KMS-11 (cell line): ENCODE measurements at regions not wholly inside any gene's neighbourhood (a gene's known extent, or its start where the extent isn't known, plus 50 kb on each side); places are given as distances from the start of the nearest gene placed in this dataset.

Source experiments
- H2AFZ ChIP-seq: fragments of 200-600 bp; sonication (generic); 2 replicates; pipeline ENCODE4 v1.6.1; 2016; ENCODE audit warnings: antibody characterized with exemption, mixed run types, low read depth
- H3K27ac ChIP-seq: fragments of 200-600 bp; sonication (generic); 2 replicates; pipeline ENCODE4 v1.6.1; 2016; ENCODE audit warnings: mild to moderate bottlenecking, mixed run types
- H3K27me3 ChIP-seq: fragments of 200-600 bp; sonication (generic); 2 replicates; pipeline ENCODE4 v1.6.1; 2017; ENCODE audit warnings: mild to moderate bottlenecking, low read depth, mixed run types, moderate library complexity; ENCODE audit not compliant: insufficient read depth
- H3K36me3 ChIP-seq: fragments of 200-600 bp; sonication (generic); 2 replicates; pipeline ENCODE4 v1.6.1; 2017; ENCODE audit warnings: mild to moderate bottlenecking, mixed run types; ENCODE audit not compliant: insufficient read depth
- H3K4me1 ChIP-seq: fragments of 200-600 bp; sonication (generic); 2 replicates; pipeline ENCODE4 v1.6.1; 2016; ENCODE audit warnings: mild to moderate bottlenecking, low read depth, mixed run types; ENCODE audit not compliant: poor library complexity, severe bottlenecking
- H3K4me2 ChIP-seq: fragments of 200-600 bp; sonication (generic); 2 replicates; pipeline ENCODE4 v1.7.0; 2016; ENCODE audit warnings: mild to moderate bottlenecking, mixed run types
- H3K4me3 ChIP-seq: fragments of 200-600 bp; sonication (generic); IDR thresholded peaks from 2 replicates; pipeline ENCODE4 v1.6.1; 2017; ENCODE audit warnings: low read depth, low read length, mixed read lengths; ENCODE audit not compliant: insufficient read depth
- H3K79me2 ChIP-seq: fragments of 200-600 bp; sonication (generic); 2 replicates; pipeline ENCODE4 v1.6.1; 2016; ENCODE audit warnings: low read depth, mixed run types; ENCODE audit not compliant: insufficient read depth
- H3K9ac ChIP-seq: fragments of 200-600 bp; sonication (generic); 2 replicates; pipeline ENCODE4 v1.6.1; 2016; ENCODE audit warnings: mild to moderate bottlenecking, mixed run types
- H4K20me1 ChIP-seq: fragments of 200-600 bp; sonication (generic); 2 replicates; pipeline ENCODE4 v1.6.1; 2016; ENCODE audit warnings: mild to moderate bottlenecking, mixed run types; ENCODE audit not compliant: insufficient read depth
- TF ChIP-seq, protein P1 (sequence below): fragments of 200-600 bp; sonication (generic); conservative IDR thresholded peaks from 2 replicates; pipeline ENCODE4 v1.6.1; 2017; ENCODE audit warnings: low read depth, mild to moderate bottlenecking, antibody characterized with exemption, low read length, moderate library complexity, mixed read lengths

DNA sequence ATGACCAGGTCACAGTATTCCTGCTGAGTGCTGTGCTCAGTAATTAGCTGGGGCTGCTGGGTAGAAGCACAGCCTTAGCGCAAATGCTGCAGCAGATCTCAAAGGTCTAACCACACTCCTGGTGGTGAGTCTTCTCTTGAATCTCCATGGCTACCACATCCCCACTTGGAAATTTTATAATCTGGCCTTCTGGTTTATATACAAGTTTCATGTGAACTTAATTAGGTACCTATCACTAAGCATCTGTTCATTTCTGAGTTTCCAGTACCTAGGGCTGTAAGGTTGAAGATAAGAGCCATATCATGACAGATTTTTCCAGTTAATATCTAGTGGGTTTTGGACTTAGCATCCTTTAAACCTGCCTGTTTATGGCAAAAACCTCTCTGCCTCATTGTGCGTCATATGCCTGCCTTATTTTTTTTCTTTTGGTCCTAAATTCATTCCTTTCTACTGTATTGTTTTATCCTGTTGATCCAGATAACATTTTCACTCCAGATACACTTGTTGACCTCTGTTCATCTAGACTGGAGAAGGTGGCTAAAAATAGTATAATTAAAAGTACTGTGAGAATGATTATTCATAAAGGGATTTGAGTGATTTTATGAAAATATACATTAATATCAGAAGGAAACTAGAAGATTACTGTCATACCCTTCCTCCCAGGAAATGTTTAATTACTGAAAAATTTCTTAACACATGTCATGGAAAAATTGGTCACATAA, 168.4 kb upstream of the THUMPD2 start:
- no peak overlapping the region for H3K4me3 ChIP-seq
- H3K27me3 ChIP-seq = no peaks in the 10 kb centered on the region
- no peaks in the 10 kb centered on the region for H4K20me1 ChIP-seq
- H3K4me2 ChIP-seq = no peak overlapping the region
- H3K79me2 ChIP-seq = no peaks in the 10 kb centered on the region
- no peak overlapping the region for H3K27ac ChIP-seq
- H3K4me1 ChIP-seq = no peaks in the 10 kb centered on the region
- no peak overlapping the region for H3K9ac ChIP-seq
- H2AFZ ChIP-seq = no peak overlapping the region
- H3K36me3 ChIP-seq = no peaks in the 10 kb centered on the region
- TF ChIP-seq, protein P1, sequence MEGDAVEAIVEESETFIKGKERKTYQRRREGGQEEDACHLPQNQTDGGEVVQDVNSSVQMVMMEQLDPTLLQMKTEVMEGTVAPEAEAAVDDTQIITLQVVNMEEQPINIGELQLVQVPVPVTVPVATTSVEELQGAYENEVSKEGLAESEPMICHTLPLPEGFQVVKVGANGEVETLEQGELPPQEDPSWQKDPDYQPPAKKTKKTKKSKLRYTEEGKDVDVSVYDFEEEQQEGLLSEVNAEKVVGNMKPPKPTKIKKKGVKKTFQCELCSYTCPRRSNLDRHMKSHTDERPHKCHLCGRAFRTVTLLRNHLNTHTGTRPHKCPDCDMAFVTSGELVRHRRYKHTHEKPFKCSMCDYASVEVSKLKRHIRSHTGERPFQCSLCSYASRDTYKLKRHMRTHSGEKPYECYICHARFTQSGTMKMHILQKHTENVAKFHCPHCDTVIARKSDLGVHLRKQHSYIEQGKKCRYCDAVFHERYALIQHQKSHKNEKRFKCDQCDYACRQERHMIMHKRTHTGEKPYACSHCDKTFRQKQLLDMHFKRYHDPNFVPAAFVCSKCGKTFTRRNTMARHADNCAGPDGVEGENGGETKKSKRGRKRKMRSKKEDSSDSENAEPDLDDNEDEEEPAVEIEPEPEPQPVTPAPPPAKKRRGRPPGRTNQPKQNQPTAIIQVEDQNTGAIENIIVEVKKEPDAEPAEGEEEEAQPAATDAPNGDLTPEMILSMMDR = no peak

DNA sequence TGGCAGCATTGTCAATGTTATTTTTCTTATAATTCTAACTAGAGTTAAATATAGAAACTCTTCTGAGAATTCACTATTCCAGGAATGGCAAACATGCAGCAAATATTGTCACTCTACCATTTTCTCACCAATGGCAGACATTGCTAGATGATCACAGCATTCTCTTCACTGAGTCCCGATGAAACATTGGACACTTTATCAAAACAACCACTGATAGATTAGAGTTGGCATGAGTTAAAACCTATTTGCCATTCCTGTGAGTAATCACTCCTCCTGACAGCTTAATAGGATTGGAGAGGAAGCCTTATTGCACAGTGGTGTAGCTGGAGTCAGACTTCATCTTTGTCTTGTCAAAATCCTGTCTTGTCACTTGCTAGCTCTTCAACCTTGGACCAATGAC, 163.9 kb upstream of the THUMPD2 start:
- Histone ChIP-seq H3K79me2 (no peaks in the 10 kb centered on the region), H3K4me2 (no peak overlapping the region), H4K20me1 (no peaks in the 10 kb centered on the region), H3K4me1 (no peaks in the 10 kb centered on the region), H3K9ac (no peak overlapping the region), H3K27me3 (no peaks in the 10 kb centered on the region), H2AFZ (no peak overlapping the region), H3K27ac (no peak overlapping the region), H3K4me3 (no peak overlapping the region), H3K36me3 (no peaks in the 10 kb centered on the region)
- TF ChIP-seq, protein P1 = no peak

DNA sequence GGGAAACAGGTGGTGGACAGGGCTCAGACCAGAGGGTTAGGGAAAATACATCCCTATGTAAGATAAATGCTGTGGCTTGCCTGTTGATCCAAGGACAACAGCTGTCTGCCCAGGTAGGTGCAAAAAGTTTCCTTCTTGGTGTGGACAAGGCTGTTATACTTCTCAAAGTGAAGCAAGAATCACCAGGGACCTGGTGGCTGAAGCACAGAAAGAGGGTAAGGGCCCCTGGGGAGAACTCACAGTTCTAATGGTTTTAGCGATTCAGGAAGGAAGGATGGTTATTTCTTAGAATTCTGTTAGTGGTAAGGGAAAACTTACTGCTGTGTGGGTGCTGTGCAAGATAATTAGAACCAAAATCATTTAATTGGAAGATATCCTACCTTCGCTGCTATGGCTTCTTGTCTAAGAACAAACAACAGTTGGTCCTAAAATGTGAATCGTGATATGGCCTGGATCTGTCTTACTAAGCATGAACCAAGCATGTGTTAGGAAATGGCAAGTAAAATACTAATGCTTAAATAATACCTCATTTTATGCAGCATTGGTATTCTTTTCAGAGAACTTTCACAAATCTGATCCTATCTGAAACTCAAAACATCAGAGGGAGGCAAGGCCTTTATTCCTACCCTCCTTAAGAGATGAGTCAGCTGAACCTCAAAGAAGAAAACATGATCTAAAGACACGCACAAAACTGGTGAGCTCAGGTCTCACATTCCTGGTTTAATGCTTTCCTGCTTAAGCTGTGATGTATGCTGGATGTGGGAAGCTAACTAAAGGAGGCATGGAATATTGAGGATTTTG, 159.2 kb upstream of the THUMPD2 start:
- H3K79me2 ChIP-seq = no peaks in the 10 kb centered on the region
- no peaks in the 10 kb centered on the region for H4K20me1 ChIP-seq
- H3K36me3 ChIP-seq = no peaks in the 10 kb centered on the region
- no peak overlapping the region for H2AFZ ChIP-seq
- TF ChIP-seq, protein P1 = no peak
- H3K4me2 ChIP-seq = no peak overlapping the region
- no peak overlapping the region for H3K27ac ChIP-seq
- no peaks in the 10 kb centered on the region for H3K27me3 ChIP-seq
- H3K9ac ChIP-seq = no peak overlapping the region
- no peaks in the 10 kb centered on the region for H3K4me1 ChIP-seq
- H3K4me3 ChIP-seq = no peak overlapping the region

DNA sequence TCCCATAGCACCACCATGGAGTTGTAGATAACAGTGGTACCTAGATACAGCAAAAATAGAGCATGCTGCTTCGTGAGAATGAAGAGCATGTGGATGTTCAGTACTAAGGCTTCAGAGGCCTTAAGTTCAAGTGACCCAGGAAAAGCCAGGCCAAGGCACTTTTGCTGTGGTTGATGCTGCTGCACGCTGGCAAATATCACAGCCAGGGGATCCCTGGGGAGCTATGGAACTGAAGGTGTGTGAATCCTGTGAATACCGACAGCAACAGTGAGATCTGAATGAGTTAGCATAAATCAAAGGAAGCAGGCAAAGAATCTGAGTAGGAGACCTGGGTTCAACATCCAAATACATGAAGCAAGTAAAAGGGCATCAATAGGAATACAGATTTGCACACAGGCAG, 158.6 kb upstream of the THUMPD2 start:
- Histone ChIP-seq H3K79me2 (no peaks in the 10 kb centered on the region), H3K27ac (no peak overlapping the region), H3K36me3 (no peaks in the 10 kb centered on the region), H2AFZ (no peak overlapping the region), H3K27me3 (no peaks in the 10 kb centered on the region), H3K4me1 (no peaks in the 10 kb centered on the region), H3K4me3 (no peak overlapping the region), H3K4me2 (no peak overlapping the region), H3K9ac (no peak overlapping the region), H4K20me1 (no peaks in the 10 kb centered on the region)
- TF ChIP-seq, protein P1 = no peak
